Prostate gland (tissue), 2 donors: ENCODE measurements at regions not wholly inside any gene's neighbourhood (a gene's known extent, or its start where the extent isn't known, plus 50 kb on each side); places are given as distances from the start of the nearest gene placed in this dataset.

Experiments used
- DNase-seq: peaks from one replicate; pipeline ENCODE4 v3.0.0-alpha.2; 2019; ENCODE audit warnings: low spot score
- H3K27ac ChIP-seq, 2 donors: fragments of 200-600 bp; sonication (generic); 2 replicates each; pipeline ENCODE4 v1.5.1; 2017 to 2019
- H3K27me3 ChIP-seq: fragments of 200-600 bp; sonication (generic); replicated peaks from 2 replicates; pipeline ENCODE4 v1.5.1; 2019; ENCODE audit not compliant: insufficient read depth
- H3K36me3 ChIP-seq, 2 donors: fragments of 200-600 bp; sonication (generic); 1 replicate in 1 of 2; 2 replicates in 1 of 2; pipeline versions ENCODE4 v1.5.1 to v1.8.1; 2017 to 2019
- H3K4me1 ChIP-seq: fragments of 200-600 bp; sonication (generic); replicated peaks from 2 replicates; pipeline ENCODE4 v1.5.1; 2019
- H3K4me3 ChIP-seq, 2 donors: fragments of 200-600 bp; sonication (generic); 2 replicates each; pipeline ENCODE4 v1.5.1; 2017 to 2019
- H3K9me3 ChIP-seq: fragments of 200-600 bp; sonication (generic); 2 replicates; pipeline ENCODE4 v1.5.1; 2017
- CTCF ChIP-seq, 4 experiments: fragments of 200-600 bp in 2 of 4; fragments of 450-650 bp in 2 of 4; sonication (generic) in 2 of 4; IDR thresholded peaks; 1 replicate in 3 of 4; 2 replicates in 1 of 4; pipeline ENCODE4 v1.5.1; 2016 to 2019; ENCODE audit warnings: antibody characterized with exemption in 4 of 4, mild to moderate bottlenecking in 2 of 4, moderate library complexity in 2 of 4
- POLR2A ChIP-seq: fragments of 450-650 bp; IDR thresholded peaks from one replicate; pipeline ENCODE4 v1.6.1; 2016; ENCODE audit warnings: antibody characterized with exemption, mild to moderate bottlenecking
- POLR2AphosphoS5 ChIP-seq: sonication (generic); formaldehyde crosslinking; IDR thresholded peaks from one replicate; pipeline ENCODE4 v1.6.1; 2017; ENCODE audit warnings: antibody characterized with exemption
- WGBS: methylation state at CpG from one replicate; pipeline ENCODE4 v1.1.5; 2018; 5-methylcytosine and 5-hydroxymethylcytosine counted together
- intact Hi-C: fragments of 100-400 bp; cut with DNase I; formaldehyde crosslinking; loops from one replicate; pipeline ENCODE4 v1.14.2; 2022

- TF ChIP-seq CTCF (IDR thresholded peaks at IDR 0.05) (no peak), POLR2AphosphoS5 (no peak), POLR2A (no peak)
- WGBS: 86% methylated on average over 2 of the region's 2 CpGs
- Histone ChIP-seq H3K36me3 (no peaks in the 10 kb centered on the region), H3K27me3 (no peaks in the 10 kb centered on the region), H3K9me3 (no peaks in the 10 kb centered on the region), H3K4me3 (no peak overlapping the region), H3K4me1 (no peaks in the 10 kb centered on the region), H3K27ac (no peak overlapping the region)
- intact Hi-C loops: no loop called here
- DNase-seq: no peak
These were observed 786.1 kb upstream of the CNTN5 start for GRCh38 chr11:98234698-98235097.

GRCh38 chr11:98243897-98244296, 776.9 kb upstream of the CNTN5 start:
- no peaks in the 10 kb centered on the region for H3K27me3 ChIP-seq
- no peak for TF ChIP-seq POLR2AphosphoS5
- TF ChIP-seq POLR2A: no peak
- no peak for TF ChIP-seq CTCF (IDR thresholded peaks at IDR 0.05)
- 67% methylated on average over 6 of the region's 6 CpGs for WGBS
- H3K9me3 ChIP-seq: no peaks in the 10 kb centered on the region
- intact Hi-C loops: no loop called here
- no peaks in the 10 kb centered on the region for H3K36me3 ChIP-seq
- no peak overlapping the region for H3K4me3 ChIP-seq
- no peak for DNase-seq
- no peak overlapping the region for H3K27ac ChIP-seq
- H3K4me1 ChIP-seq: no peaks in the 10 kb centered on the region

- TF ChIP-seq POLR2AphosphoS5 (no peak), POLR2A (no peak), CTCF (IDR thresholded peaks at IDR 0.05) (no peak)
- no peaks in the 10 kb centered on the region for H3K9me3 ChIP-seq
- H3K4me3 ChIP-seq: no peak overlapping the region
- no peaks in the 10 kb centered on the region for H3K36me3 ChIP-seq
- no peak overlapping the region for H3K27ac ChIP-seq
- intact Hi-C loops: no loop called here
- H3K4me1 ChIP-seq: no peaks in the 10 kb centered on the region
- H3K27me3 ChIP-seq: no peaks in the 10 kb centered on the region
- DNase-seq: no peak
- WGBS: 95% methylated on average over 1 of the region's 1 CpG
These were observed 759.8 kb upstream of the CNTN5 start for GRCh38 chr11:98260983-98261382.

- Histone ChIP-seq H3K27ac (no peak overlapping the region), H3K4me1 (no peaks in the 10 kb centered on the region), H3K9me3 (no peaks in the 10 kb centered on the region), H3K36me3 (no peaks in the 10 kb centered on the region), H3K27me3 (no peaks in the 10 kb centered on the region), H3K4me3 (no peak overlapping the region)
- no peak for DNase-seq
- WGBS: 30% methylated on average over 2 of the region's 2 CpGs
- TF ChIP-seq POLR2A (no peak), POLR2AphosphoS5 (no peak), CTCF (IDR thresholded peaks at IDR 0.05) (no peak)
- intact Hi-C loops: no loop called here
These were observed 743.4 kb upstream of the CNTN5 start for GRCh38 chr11:98277251-98277912.

GRCh38 chr11:98289617-98290263, 731.0 kb upstream of the CNTN5 start:
- TF ChIP-seq CTCF (IDR thresholded peaks at IDR 0.05): no peak
- no peak for TF ChIP-seq POLR2AphosphoS5
- TF ChIP-seq POLR2A: no peak
- intact Hi-C loops: no loop called here
- DNase-seq: no peak
- Histone ChIP-seq H3K9me3 (no peaks in the 10 kb centered on the region), H3K27ac (no peak overlapping the region), H3K4me1 (no peaks in the 10 kb centered on the region), H3K36me3 (no peaks in the 10 kb centered on the region), H3K4me3 (no peak overlapping the region), H3K27me3 (no peaks in the 10 kb centered on the region)
- WGBS: 59% methylated on average over 3 of the region's 3 CpGs
